CD4-positive, CD25-positive, alpha-beta regulatory T cell (primary cell): ENCODE measurements at regions not wholly inside any gene's neighbourhood (a gene's known extent, or its start where the extent isn't known, plus 50 kb on each side); places are given as distances from the start of the nearest gene placed in this dataset.
"Not testable (repeated sequence)": the region's sequence is repeated elsewhere in the genome, so short reads cannot be mapped to it uniquely, and the experiment has no call there.

ENCODE experiments used
- ATAC-seq, 2 donors: fragments of 150-1000 bp; cut with Tn5 transposase; one replicate each; pipeline ENCODE4 v1.10.0; 2021; ENCODE audit warnings: low read depth in 2 of 2, moderate number of reproducible peaks in 2 of 2, moderate library complexity in 1 of 2
- DNase-seq, 3 donors: peaks; one replicate each; pipeline versions ENCODE4 v3.0.0 to v3.0.0-alpha.2; 2012 to 2022; ENCODE audit warnings: mixed read lengths in 1 of 3
- H3K27ac ChIP-seq: one replicate; pipeline ENCODE4 v1.7.0; 2013; ENCODE audit warnings: mild to moderate bottlenecking, low read length; ENCODE audit not compliant: insufficient read depth, poor library complexity, severe bottlenecking
- H3K27me3 ChIP-seq: one replicate; pipeline ENCODE4 v1.7.0; 2013; ENCODE audit warnings: low read length; ENCODE audit not compliant: control insufficient read depth, insufficient read depth
- H3K36me3 ChIP-seq: one replicate; pipeline ENCODE4 v1.7.0; 2013; ENCODE audit warnings: mild to moderate bottlenecking, low read length, moderate library complexity; ENCODE audit not compliant: control insufficient read depth, insufficient read depth
- H3K4me1 ChIP-seq: 2 replicates; pipeline ENCODE4 v1.7.0; 2013; ENCODE audit warnings: mild to moderate bottlenecking, low read length; ENCODE audit not compliant: insufficient read depth, control insufficient read depth, poor library complexity, severe bottlenecking
- H3K4me3 ChIP-seq: one replicate; pipeline ENCODE4 v1.7.0; 2013; ENCODE audit warnings: low read depth, mild to moderate bottlenecking, low read length, moderate library complexity
- H3K9me3 ChIP-seq, 2 experiments: 1 replicate in 1 of 2; 2 replicates in 1 of 2; pipeline ENCODE4 v1.7.0; 2013; ENCODE audit warnings: low read length in 2 of 2, mild to moderate bottlenecking in 1 of 2, moderate library complexity in 1 of 2; ENCODE audit not compliant: control insufficient read depth in 2 of 2
- H3K27ac Mint-ChIP-seq, 3 donors: one replicate each; pipeline ENCODE4 v1.8.0; 2020 to 2022; ENCODE audit warnings: mild to moderate bottlenecking in 3 of 3, mixed read lengths in 3 of 3, moderate library complexity in 2 of 3
- H3K27me3 Mint-ChIP-seq: one replicate; pipeline ENCODE4 v1.8.0; 2022; ENCODE audit warnings: mild to moderate bottlenecking, mixed read lengths
- H3K36me3 Mint-ChIP-seq: one replicate; pipeline ENCODE4 v1.8.0; 2020; ENCODE audit warnings: mixed read lengths
- H3K4me1 Mint-ChIP-seq, 4 donors: one replicate each; pipeline ENCODE4 v1.8.0; 2020 to 2022; ENCODE audit warnings: mixed read lengths in 4 of 4, mild to moderate bottlenecking in 1 of 4
- H3K4me3 Mint-ChIP-seq, 4 donors: one replicate each; pipeline ENCODE4 v1.8.0; 2020 to 2022; ENCODE audit warnings: mild to moderate bottlenecking in 4 of 4, mixed read lengths in 4 of 4, moderate library complexity in 3 of 4
- H3K9me3 Mint-ChIP-seq, 7 donors: one replicate each; pipeline ENCODE4 v1.8.0; 2020 to 2022; ENCODE audit warnings: mixed read lengths in 7 of 7, mild to moderate bottlenecking in 3 of 7, moderate library complexity in 2 of 7

DNA sequence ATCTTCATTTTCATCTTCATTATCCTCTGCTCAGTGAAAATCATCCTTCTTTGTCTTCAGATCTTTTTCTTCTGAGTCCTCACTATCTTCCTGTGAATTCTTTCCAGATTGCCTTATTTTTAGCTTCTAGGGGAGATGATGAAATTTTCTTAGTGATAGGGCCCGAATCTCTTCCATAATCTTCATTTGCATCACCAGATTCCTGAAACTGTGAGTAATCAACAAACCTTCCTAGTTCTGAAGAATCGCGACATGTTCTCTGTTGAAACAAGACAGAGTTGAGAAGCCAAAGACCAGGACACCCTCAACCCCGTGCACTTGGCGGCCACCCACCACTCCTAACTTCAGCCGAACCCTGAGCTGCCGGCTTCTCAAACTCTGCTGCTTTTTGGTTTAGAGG is 92.8 kb upstream of the CDC42BPA start:
- Histone ChIP-seq H3K9me3 (no peaks in the 10 kb centered on the region), H3K27me3 (no peaks in the 10 kb centered on the region), H3K4me3 (no peak overlapping the region), H3K4me1 (no peaks in the 10 kb centered on the region), H3K36me3 (no peaks in the 10 kb centered on the region), H3K27ac (no peak overlapping the region)
- Mint-ChIP-seq H3K4me1 (no peaks in the 10 kb centered on the region), H3K27me3 (peaks cover 5% of the 10 kb centered on the region), H3K9me3 (peaks cover 0 to 16% (median 1%) of the 10 kb centered on the region in 7 donors), H3K36me3 (no peaks in the 10 kb centered on the region), H3K27ac (no peak overlapping the region), H3K4me3 (no peak overlapping the region)
- ATAC-seq (no peak), DNase-seq (no peak)

DNA sequence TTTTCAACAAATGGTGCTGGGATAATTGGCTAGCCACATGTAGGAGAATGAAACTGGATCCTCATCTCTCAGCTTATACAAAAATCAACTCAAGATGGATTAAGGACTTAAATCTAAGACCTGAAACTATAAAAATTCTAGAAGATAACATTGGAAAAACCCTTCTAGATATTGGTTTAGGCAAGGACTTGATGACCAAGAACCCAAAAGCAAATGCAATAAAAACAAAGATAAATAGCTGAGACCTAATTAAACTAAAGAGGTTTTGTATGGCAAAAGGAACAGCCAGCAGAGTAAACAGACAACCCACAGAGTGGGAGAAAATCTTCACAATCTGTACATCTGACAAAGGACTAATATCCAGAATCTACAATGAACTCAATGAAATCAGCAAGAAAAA is 88.0 kb upstream of the CDC42BPA start:
- H3K27ac ChIP-seq, result not testable (repeated sequence)

DNA sequence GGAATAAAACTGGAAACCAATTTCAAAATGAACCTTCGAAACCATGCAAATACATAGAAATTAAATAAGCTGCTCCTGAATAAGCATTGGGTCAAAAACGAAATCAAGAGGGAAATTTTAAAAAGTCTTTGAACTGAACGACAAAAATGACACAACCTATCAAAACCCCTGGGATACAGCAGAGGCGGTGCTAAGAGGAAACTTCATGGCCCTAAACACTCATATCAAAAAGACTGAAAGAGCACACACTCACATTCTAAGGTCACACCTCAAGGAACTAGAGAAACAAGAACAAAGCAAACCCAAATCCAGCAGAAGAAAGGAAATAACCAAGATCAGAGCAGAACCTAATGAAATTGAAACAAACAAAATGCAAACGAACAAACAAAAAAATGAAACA is 85.2 kb upstream of the CDC42BPA start:
- Mint-ChIP-seq H3K4me3 (no peak overlapping the region), H3K4me1 (no peaks in the 10 kb centered on the region), H3K27me3 (peaks cover 17% of the 10 kb centered on the region), H3K9me3 (peaks cover 0 to 16% (median 3%) of the 10 kb centered on the region in 7 donors), H3K36me3 (no peaks in the 10 kb centered on the region), H3K27ac (no peak overlapping the region)
- DNase-seq, result no peak
- H3K4me1 ChIP-seq, result no peaks in the 10 kb centered on the region
- no peak for ATAC-seq
- no peaks in the 10 kb centered on the region for H3K9me3 ChIP-seq
- H3K27me3 ChIP-seq, result no peaks in the 10 kb centered on the region
- no peak overlapping the region for H3K4me3 ChIP-seq
- no peaks in the 10 kb centered on the region for H3K36me3 ChIP-seq
- no peak overlapping the region for H3K27ac ChIP-seq

More for the DNA sequence above, 88.0 kb upstream of the CDC42BPA start:
- not testable (repeated sequence) for H3K4me1 ChIP-seq, H3K4me3 ChIP-seq, H3K4me3 Mint-ChIP-seq, H3K9me3 ChIP-seq, H3K27ac Mint-ChIP-seq, ATAC-seq, H3K27me3 ChIP-seq, DNase-seq, H3K36me3 Mint-ChIP-seq, H3K36me3 ChIP-seq, H3K4me1 Mint-ChIP-seq
- H3K27me3 Mint-ChIP-seq, result peaks cover 14% of the 10 kb centered on the region
- peaks cover 0 to 16% (median 1%) of the 10 kb centered on the region in 7 donors for H3K9me3 Mint-ChIP-seq

DNA sequence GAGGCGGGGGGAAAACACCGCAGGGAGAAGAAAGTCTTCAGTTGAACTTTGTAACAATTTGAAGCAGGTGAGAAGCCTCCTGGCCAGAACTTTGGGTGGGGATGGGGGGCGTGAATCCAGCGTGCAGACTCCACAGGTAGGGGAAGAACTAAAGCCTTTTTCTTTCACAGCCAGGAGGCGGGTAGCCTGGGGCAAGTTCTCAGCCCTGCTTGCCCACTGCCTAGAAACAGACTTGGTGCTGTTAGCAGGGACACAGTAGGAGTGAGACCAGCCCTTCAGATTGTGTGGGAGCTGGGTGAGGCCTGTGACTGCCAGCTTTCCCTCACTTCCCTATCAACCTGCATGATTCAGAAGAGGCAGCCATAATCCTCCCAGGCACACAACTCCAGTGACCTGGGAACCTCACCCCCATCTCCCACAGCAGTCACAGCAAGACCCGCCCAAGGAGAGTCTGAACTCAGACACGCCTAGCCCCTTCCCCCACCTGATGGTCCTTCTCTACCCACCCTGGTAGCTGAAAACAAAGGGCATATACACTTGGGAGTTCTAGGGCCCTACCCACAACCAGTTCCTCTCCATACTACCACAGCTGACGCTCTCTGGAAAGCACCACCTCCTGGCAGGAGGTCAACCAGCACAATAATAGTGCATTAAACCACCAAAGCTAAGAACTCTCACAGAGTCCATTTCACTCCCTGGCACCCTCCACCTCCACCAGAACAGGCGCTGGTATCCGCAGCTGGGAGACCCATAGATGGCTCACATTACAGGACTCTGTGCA is 83.5 kb upstream of the CDC42BPA start:
- Mint-ChIP-seq H3K9me3 (peaks cover 0 to 6% (median 2%) of the 10 kb centered on the region in 7 donors), H3K4me1 (no peaks in the 10 kb centered on the region), H3K27ac (peak overlapping the region in 1 of 3 donors; percentile 57), H3K4me3 (no peak overlapping the region), H3K27me3 (peaks cover 13% of the 10 kb centered on the region), H3K36me3 (no peaks in the 10 kb centered on the region)
- no peaks in the 10 kb centered on the region for H3K36me3 ChIP-seq
- H3K9me3 ChIP-seq, result no peaks in the 10 kb centered on the region
- H3K4me3 ChIP-seq, result no peak overlapping the region
- DNase-seq (no peak), ATAC-seq (no peak)
- no peaks in the 10 kb centered on the region for H3K27me3 ChIP-seq
- no peaks in the 10 kb centered on the region for H3K4me1 ChIP-seq
- no peak overlapping the region for H3K27ac ChIP-seq

DNA sequence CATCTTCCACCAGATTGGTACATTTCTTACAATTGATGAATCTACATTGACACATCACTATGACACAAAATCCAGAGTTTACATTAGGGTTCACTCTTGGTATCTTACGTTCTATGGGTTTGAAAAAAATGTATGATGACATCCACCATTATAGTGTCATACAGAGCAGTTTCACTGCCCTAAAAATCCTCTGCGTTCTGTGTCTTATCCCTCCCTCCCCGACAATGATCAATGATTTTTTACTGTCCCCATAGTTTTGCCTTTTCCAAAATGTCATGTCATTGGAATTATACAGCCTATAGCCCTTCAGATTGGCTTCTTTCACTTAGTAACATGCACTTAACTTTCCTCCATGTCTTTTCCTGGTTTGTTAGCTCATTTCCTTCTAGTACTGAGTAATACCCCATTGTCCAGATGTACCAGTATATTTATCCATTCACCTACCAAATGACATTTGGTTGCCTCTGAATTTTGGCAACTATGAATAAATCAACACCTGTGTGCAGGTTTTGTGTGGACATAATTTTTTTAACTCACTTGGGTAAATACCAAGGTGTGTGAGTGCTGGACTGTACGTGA is 80.9 kb upstream of the CDC42BPA start:
- Histone ChIP-seq H3K27ac (no peak overlapping the region), H3K4me1 (no peaks in the 10 kb centered on the region), H3K4me3 (no peak overlapping the region), H3K9me3 (no peaks in the 10 kb centered on the region), H3K27me3 (no peaks in the 10 kb centered on the region), H3K36me3 (no peaks in the 10 kb centered on the region)
- Mint-ChIP-seq H3K27ac (no peak overlapping the region), H3K9me3 (peaks cover 0 to 6% (median 0%) of the 10 kb centered on the region in 7 donors), H3K4me1 (no peaks in the 10 kb centered on the region), H3K27me3 (peaks cover 9% of the 10 kb centered on the region), H3K36me3 (no peaks in the 10 kb centered on the region), H3K4me3 (no peak overlapping the region)
- DNase-seq, result no peak
- ATAC-seq, result no peak

DNA sequence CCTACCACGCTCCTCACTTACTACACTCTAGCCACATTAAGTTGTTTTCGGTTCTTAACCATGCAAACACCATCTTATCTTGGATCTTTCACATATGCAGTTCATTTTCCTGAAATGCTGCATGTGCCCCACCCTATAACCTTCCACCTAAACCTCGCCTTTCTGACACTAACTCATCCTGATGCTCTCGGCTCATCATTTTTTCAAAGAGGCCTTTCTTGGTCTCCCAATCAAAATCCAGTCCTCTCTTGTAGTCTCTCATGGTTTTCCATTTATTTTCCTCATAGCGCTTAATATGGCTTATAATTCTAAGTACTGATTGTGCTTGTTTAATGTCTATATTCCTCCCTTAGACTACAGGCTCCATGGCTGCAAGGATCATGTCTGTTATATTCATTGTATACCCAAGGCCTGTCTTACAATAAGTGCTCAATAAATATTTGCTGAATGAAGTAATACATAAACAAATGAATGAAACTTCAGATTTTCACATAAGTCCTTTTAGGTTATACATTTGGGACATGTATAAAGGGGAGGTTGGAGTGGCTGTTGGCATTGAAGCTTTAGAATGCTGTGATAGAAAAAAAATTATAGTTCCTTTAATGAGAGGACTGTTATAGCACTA is 79.2 kb upstream of the CDC42BPA start:
- DNase-seq (no peak), ATAC-seq (no peak)
- H3K9me3 Mint-ChIP-seq, result peaks cover 0 to 6% (median 0%) of the 10 kb centered on the region in 7 donors
- H3K36me3 Mint-ChIP-seq, result no peaks in the 10 kb centered on the region
- peaks cover 2% of the 10 kb centered on the region for H3K27me3 ChIP-seq
- H3K9me3 ChIP-seq, result no peaks in the 10 kb centered on the region
- H3K27ac Mint-ChIP-seq, result no peak overlapping the region
- no peaks in the 10 kb centered on the region for H3K36me3 ChIP-seq
- H3K4me3 ChIP-seq, result no peak overlapping the region
- no peak overlapping the region for H3K4me3 Mint-ChIP-seq
- peaks cover 9% of the 10 kb centered on the region for H3K27me3 Mint-ChIP-seq
- H3K4me1 Mint-ChIP-seq, result no peaks in the 10 kb centered on the region
- no peaks in the 10 kb centered on the region for H3K4me1 ChIP-seq
- H3K27ac ChIP-seq, result no peak overlapping the region

DNA sequence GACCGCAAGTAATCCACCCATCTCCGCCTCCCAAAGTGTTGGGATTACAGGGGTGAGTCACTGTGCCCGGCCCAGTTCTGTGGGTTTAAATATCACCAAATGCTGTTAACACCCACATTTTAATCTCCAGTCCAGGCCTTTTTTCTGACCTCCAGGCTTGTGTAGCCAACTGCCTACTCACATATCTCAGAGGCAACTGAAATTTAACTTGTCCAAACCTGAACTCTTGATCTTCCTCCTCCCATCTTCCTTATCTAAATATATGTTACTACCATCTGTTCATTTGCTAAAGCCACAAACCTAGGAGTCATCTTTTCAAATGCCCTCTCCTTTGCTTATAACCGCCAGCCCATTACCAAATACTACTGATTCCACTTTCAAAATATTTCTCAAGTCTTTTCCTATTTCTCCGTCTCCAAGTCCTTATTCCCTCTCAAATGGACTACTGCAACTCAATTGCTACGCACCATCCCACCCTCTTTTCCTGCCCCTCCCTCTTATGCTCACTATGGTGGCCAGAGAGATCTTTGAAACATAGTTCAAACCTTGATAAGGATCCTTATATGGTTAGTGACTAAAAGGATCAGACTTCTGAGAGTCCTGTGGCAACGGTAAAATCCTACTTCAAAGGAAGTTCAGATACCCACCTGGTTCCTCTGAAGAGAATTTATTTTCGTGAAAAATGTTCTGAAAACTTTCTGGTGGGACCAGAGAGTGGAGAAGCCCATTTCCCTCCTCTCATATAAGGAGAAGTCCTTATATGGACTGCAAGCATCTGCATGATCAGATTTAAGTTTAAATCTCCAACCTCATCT is 78.5 kb upstream of the CDC42BPA start:
- no peaks in the 10 kb centered on the region for H3K9me3 ChIP-seq
- H3K27ac ChIP-seq, result no peak overlapping the region
- no peaks in the 10 kb centered on the region for H3K36me3 ChIP-seq
- no peak for DNase-seq
- peaks cover 2% of the 10 kb centered on the region for H3K27me3 ChIP-seq
- H3K4me1 Mint-ChIP-seq, result no peaks in the 10 kb centered on the region
- no peaks in the 10 kb centered on the region for H3K4me1 ChIP-seq
- peaks cover 0 to 6% (median 0%) of the 10 kb centered on the region in 7 donors for H3K9me3 Mint-ChIP-seq
- ATAC-seq, result no peak
- H3K4me3 Mint-ChIP-seq, result no peak overlapping the region
- H3K36me3 Mint-ChIP-seq, result no peaks in the 10 kb centered on the region
- peaks cover 9% of the 10 kb centered on the region for H3K27me3 Mint-ChIP-seq
- no peak overlapping the region for H3K4me3 ChIP-seq
- H3K27ac Mint-ChIP-seq, result no peak overlapping the region
